HG02885 (cell line): ENCODE measurements at regions not wholly inside any gene's neighbourhood (a gene's known extent, or its start where the extent isn't known, plus 50 kb on each side); places are given as distances from the start of the nearest gene placed in this dataset.
"Not testable (repeated sequence)": the region's sequence is repeated elsewhere in the genome, so short reads cannot be mapped to it uniquely, and the experiment has no call there.

Source experiments
- ATAC-seq: cut with Tn5 transposase; IDR thresholded peaks from one replicate; pipeline ENCODE4 v1.9.1; 2021; ENCODE audit warnings: mild to moderate bottlenecking; ENCODE audit not compliant: unreplicated experiment, poor library complexity

DNA sequence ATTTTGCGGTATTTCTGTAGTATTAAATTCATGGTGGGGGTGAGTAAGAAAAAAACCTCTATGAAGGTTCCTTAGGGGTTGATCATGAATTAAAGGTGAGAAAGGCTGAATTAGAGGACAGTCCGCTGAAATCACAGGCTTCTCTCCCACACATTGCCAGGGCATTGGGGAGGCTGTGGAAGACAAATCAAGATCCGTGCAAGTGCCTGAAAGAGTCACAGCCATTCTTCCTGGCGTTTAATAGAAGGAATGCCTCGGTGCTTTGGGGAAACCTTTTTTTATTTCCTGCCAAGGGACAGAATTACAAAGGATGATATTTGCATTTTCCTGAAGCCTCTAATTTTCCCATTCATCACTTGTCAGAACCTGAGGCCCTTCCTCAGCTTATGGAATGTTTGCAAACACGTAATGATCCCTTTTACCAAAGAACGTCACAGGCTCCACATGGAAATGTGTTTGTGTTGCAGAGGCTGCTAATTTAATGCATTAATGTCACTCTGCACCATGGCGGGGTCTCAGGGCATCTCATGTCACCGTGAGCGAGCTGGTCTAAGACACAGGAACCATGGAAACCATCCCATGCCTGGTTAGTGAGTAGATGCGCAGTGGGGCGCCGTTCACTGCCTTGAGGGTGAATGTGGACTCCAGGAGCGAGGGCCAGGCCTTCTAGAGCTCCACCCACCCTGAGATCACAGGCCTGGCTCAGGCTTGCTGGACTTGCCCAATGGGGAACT is 185.9 kb upstream of the SULF2 start:
- ATAC-seq, result no peak

DNA sequence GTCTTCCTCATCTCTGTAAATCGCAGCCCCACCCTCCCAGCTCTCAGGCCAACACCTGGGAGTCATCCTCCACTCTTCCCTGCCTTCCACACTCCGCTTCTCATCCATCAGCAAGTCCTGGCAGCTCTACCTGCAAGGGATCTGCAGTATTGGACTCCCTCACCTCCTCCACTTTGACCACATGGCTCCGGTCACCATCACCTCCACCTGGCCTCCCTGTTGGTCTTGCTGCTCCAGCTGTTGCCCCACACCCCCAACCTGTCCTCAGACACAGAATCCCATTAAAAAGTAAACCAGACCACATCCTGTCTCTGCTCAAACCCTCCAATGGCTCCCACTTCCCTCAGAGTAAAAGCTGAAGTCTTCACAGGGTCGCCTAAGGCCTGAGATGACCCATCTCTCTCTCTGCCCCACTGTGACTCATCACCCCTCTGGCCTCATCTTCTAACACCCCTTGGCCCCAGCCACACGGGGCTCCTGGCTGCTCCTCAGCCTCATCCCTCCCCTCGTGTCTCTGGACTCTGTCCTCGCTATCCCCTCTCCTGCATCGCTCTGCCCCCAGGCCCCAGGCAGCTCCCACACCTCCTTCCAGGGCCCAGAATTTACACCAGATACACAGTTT is 185.1 kb upstream of the SULF2 start:
- no peak for ATAC-seq

DNA sequence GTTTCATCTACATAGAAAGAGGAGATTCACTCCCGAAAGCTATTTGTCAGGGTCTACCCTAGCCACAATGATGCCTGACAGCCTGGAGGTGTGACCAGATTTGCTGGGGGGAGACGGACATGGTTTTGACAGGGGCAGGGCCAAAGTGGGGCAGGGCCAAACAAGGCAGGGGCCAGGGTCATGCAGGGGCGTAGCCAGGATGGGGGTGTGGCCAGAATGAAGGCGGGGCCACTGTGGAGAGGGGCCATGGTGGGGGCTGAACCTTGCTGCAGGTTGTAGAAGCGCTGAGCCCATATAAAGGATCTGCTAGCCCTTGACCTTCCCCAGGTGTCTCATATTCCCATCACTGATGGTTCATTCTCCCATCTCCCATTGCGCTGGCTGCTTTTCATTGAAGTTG is 184.1 kb upstream of the SULF2 start:
- no peak for ATAC-seq

DNA sequence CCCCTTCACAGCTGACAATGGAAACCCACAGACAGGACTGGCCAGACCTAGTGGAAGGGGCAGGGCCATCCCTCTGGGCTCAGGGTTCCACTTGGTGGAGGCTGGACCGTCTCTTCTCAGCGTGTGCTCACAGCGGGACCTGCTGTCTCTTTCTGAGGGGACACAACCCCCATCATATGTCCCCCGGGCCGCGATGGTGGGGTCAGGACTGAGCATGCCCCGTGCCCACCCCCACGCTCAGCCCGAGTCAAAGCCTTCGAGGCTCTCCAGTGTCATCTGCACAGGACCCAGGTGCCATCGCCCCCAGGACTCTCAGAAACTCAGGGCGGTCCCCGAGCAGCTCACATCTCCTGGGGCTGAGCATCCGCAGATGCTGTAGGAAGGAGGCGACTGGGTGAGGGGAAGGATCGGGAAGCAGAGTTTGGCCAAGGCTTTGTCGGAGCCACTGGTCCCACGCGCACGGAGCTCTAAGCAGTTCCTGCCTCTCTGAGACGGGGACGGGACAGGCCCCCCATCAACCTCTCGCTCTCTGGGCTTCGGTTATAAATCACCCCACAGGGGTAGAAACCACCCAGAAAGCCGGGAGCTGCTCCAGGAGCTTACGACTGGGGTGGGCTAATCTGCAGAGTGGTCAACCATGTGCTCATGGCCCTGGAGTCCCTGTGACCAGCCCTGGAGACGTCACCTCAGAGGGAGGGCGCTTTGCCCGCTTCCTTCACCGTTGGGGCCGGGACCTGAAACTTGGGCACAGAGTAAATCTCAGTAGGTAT is 183.4 kb upstream of the SULF2 start:
- no peak for ATAC-seq

DNA sequence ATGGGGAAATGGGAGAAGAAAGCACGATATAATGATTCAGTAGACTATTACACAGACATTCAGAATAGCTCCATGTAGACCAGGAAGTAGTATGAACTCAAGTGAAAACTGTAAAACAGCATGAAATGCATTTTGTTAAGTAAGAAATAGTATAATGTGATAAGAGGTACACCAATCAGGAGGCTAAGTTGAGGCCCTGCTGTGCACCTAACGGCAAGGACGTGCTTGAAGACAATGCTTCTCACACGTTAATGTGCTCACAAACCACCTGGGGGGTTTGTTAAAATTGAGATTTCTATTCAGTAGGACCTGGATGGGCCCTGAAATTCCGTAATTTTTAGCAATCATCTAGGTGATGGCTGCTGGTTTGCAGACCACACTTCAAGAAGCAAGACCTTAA is 178.9 kb upstream of the SULF2 start:
- ATAC-seq, result no peak

DNA sequence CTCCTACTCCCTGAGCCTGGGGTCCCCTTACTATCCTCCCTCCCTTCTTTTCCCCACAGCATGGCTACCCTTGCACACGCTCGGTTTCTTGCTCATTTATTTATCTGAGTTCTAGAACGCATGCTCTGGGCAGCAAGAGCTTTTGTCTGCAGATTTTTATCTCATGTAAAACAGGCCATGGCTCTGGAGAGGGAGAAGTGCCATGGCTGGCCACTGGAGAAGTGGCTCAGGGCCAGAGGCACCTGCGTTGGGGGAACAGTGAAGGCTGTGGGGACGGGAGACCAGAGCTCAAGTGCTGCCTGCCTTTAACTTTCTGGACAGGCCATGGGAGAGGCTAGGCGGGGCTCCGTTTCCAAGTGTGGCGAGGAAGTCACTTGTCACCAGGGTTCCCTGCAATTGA is 177.7 kb upstream of the SULF2 start:
- no peak for ATAC-seq

DNA sequence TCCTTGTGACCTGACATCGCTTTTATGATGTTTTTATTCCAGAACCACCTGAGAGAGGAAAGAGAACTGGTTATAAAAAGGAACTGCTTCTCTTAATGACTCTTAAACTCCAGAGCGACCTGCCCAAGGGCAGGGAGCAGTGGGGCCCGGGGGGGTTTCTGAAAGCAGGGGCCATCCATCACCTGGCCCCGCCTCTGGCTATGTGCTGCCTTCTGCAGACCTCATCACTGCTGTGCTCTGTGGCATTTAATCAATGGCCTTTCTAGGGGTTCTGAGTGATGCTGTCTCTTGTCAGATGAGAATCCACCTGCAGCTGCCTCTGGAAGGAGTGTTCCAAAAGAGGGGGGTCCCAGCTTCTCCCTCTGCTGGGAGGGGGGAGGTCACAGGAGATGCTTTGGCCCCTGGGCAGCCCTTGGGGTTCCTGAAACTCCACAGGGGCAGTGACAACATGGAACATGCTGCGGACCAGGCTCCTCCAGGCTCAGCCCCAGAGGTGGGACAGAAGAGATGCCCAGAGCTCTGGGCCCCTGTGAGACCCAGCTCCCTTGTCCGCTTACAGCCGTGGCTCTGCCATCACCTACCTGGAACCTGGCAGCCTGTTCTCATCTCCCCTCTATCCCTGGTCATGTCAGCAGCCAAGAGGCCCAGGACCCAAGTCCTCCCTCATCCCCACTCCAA is 177.1 kb upstream of the SULF2 start:
- ATAC-seq, result no peak

DNA sequence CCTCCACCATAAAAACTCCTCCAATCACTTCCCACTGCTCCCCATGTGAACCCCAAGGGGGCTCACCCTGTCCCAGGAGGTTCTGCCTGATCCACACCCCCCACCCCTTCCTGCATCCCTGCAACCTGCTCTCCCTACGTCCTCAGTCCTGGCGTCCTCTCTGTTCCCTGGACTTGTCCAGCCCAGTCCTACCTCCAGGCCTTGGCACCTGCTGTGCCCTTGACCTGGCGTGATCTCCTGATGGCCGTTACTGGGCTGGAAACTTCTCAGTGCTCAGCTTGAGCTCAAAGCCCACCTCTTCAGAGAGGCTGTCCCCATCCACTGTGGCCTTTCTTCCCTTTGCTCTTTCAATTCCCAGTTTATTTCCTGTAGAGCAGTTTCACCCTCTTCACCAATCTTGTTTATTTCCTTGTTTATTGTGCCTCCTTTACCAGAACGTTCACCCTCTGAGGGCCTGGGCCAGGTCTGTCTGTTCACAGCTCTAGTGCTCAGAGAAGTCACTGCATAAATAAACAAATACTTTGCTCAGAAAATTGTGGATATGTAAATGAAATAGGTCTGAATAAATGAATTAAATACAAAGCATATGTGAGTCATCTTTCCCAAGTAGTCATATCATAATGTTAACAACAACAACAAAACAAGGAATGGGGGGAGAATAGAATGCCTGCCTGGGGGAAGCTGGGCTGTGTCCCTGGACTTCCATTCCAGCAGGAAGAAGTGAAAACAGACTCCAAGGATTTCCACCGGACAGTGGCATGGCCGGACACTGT is 175.7 kb upstream of the SULF2 start:
- ATAC-seq, result no peak

DNA sequence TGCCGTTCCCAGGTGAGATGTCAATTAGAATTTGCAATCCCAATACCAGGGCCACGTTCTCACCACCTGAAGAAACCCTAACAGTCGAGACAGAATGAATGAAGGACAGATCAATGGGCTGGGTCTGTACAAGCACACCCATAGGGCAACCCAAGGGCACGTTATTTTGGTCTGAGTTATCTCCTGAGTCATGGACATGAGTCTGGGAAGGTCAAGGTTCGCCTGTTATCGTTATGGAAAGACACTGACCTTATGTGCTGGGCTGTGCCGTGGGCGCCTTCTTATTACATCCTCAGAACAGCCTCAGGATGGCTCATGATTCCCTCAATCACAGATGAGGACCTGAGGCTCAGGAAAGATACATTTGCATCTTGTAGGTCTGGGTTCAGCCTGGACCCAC is 175.0 kb upstream of the SULF2 start:
- ATAC-seq, result no peak

DNA sequence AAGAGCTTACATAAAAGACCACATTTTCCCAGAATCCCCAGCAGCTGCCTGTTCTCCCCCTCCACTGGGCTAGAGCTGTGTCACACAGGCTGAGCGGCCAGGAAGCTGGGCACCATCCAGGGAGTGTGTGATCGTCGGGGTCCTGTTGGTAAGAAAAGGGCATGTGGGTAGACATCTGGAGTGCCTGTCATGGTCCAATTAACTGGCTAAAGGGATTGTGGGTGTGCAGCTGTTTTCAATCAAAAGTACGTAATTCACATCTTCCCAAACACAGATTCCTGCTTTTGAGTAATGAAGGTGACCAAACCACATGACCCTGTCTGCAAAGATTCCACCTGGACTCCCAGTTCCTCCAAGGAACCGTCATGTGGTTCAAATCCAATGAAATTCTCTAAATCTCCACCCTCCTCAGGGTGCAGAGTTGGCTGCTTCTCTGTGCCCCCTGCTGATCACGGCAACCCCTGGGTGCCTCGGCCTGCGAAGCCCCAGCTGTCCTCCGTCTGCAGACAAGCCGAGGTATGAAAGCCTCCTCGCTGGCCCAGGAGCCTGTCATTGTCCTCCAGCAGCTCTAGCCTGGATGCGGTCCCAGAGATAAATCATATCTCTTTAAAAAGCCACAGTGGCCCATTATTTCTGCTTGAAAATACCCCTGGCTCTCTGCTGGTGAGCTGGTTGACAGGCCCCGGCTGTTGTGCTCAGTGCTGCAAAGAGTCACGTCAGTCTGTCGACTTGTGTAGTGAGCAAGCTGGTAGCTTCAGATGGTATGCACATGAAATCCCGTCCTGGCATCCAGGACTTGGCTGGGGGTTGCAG is 172.9 kb upstream of the SULF2 start:
- ATAC-seq, result not testable (repeated sequence)

DNA sequence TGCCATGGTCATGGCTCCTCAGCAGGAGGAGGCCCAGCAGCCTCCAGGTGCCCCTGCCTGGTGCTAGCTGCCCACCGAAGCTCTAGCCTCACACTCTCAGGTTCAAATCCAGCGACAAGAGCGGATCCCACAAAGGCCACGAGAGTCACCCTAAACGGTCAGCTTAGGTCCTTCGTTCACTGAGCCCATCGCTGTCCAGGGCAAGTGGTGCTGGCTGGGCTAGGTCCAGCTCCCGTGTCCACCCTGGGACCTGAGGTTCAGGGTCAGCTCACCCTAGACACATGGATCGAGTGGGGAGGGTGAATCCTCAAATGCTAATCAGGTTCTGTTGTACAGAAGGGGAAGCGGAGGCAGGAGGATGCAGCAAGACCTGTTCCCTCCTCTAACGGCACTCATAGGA is 171.9 kb upstream of the SULF2 start:
- no peak for ATAC-seq

DNA sequence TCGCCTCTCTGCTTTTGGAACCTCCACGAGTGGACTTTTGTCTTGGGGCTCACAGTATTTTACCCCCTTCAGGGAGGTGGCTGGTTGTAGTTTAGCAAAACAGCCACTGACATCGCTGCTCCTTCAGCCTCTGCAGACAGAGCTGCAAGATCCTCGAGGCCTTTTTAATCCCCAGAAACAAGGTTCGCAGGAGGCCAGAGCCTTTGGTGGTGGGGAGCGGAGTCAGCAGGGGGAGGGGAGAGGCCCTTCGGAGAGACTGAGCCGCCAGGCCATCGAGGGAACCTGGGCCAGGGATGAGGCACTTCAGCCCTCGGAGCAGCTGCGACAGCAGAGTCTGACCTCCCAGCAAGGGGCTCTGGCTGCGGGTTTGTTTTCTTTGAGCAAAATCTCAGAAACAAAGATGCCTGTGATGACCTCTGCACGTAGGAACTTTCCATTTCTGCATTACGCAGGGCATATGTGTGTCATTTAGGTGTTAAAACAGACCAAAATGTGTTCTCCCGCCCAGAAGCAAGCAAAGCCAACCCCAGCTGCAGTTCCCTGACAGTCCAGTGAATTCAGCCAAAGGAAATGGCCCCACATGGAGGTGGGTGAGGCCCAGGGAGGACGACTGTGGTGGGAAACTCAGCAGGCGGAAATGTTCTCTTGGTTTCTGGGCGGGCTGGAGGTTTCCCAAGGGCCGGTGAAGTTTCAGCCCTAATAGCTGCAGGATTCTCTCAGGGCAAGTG is 171.2 kb upstream of the SULF2 start:
- ATAC-seq, result no peak

DNA sequence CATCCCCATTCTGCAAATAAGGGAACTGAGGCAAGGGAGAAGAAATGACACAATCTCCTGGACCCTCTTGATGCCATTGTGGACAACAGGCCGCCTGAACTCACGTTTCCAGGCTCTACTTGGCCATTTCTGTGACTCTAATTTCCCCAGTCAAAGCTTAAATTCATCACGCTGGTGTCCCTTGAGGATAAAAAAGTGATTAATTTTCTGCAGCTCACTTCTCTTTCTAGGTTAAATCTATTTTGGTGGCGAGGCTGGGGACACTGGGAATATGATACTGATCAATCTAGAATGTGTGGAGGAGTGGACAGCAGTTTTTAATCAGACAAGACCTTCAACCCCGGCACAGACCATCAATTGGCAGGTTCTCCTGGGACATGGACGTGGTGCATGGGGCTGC is 168.2 kb upstream of the SULF2 start:
- no peak for ATAC-seq

DNA sequence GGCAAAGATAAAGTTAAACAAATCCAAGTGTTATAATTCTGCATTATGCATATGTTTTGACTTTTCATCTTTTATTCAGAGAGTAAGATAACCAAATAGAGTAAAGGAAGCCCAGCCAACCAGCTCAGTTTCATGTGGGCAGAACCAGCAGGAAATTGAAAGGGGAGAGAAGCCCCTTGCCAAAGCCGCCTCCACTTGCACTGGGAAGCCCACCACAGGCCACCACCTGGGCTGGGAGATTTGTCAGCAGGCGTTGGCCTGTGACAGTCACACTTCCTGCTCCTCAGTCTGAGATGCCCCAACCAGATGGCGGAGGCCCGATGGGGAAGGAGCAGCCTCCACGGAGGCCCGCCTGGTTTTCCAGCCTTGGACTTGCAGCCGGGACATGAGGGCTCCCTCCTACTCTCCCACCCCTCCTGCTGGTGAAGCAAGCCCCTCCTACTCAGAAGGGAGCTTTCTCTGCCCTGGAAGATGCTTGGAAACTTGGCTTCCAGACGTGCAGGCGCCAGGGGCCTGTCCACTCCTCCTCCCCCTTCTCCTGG is 166.8 kb upstream of the SULF2 start:
- ATAC-seq, result no peak

DNA sequence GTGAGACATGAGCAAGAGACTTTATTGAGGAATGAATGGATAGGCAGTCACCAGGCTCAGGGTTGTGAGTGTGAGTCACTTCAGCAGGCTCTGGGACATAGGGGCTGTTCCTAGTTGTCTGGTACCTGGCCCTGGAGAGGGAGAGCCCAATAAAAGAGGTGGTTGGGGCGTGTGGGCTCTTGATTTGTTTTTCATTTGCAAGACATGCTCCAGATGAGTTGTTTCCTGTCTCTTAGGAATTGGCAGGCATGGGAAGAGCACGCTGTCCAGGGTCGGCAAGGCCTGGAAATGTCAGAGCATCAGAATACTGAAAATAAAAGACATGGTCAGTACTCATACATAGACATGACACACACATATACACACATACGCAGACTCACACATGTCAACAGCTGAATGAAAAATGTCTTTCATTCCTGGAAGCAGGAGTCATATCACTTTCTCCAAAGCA is 166.3 kb upstream of the SULF2 start:
- ATAC-seq, result no peak

DNA sequence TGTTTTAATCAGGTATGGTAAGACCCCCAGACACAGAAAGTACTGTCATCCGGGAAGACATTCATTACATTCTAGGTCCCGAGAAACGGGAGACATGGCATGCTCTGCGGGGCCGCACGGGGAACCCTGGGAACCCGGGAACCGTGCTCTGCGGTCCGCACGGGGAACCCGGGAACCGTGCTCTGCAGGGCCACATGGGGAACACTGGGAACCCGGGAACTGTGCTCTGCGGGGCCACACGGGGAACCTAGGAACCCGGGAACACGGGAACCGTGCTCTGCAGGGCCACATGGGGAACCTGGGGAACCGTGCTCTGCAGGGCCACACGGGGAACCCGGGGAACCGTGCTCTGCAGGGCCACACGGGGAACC is 165.6 kb upstream of the SULF2 start:
- no peak for ATAC-seq

DNA sequence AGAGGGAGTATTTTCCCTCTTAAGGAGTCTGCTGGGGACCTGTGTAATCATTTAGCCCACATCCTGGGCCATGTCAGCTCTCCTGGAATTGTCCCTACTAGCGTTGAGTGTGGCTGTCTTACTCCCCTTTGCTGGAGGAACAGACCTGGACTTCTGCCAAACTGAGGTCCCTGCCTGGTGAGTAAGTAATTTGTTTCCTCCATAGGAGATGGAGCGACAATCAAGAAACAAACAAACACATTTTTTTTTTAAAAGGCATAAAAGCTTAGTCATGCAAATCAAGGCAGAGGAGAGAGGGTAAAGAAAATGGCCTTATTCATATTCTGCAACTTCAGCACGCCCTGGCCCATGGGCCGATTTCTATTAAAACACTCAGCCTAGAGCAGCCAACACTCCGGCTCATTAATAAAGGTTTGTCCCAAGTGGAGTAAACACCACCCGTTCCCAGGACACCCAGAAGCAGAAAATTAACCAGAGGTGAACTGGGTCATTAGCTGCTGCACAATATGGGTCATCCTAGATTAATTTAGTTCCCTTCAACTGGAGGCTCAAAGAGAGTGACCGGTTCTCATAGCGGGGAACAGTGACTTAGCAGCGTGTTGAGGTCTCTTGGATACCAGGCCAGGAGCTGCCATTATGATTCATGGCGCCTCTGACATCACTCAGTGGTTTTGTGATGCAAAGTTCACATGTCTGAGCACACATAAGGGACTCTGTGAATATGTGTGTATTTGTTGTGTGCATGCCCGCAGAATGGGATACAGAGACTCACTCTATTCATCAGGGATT is 165.0 kb upstream of the SULF2 start:
- ATAC-seq, result no peak

DNA sequence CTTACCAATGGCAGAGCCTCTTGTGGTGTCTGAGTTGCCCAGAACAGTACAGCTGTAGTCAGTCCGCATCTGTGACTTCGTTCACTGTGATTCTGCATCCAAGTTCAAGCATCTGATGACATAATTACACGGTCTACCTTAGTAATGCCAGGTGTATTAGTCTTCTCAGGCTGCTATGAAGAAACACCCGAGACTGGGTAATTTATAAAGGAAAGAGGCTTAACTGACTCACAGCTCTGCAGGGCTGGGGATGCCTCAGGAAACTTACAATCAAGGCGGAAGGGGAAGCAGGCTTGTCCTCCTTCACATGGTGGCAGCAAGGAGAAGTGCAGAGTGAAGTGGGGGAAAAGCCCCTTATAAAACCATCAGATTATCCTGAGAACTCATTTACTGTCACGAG is 163.9 kb upstream of the SULF2 start:
- no peak for ATAC-seq
